ENCODE measurements at regions not wholly inside any gene's neighbourhood (a gene's known extent, or its start where the extent isn't known, plus 50 kb on each side); places are given as distances from the start of the nearest gene placed in this dataset.

- no peak for TF ChIP-seq CTCF (IDR thresholded peaks at IDR 0.05; ENCODE audit: low read depth, low read length)
- no peak for DNase-seq (ENCODE audit: extremely low read depth, low read depth)
Measured at GRCh38 chr5:54822324-54822687, 163.1 kb downstream of the ESM1 start.

GRCh38 chr5:54821445-54822323 is 163.7 kb downstream of the ESM1 start:
- no peak for TF ChIP-seq CTCF (IDR thresholded peaks at IDR 0.05; ENCODE audit: low read depth, low read length)
- no peak for DNase-seq (ENCODE audit: extremely low read depth, low read depth)

GRCh38 chr5:54820346-54821134 is 164.9 kb downstream of the ESM1 start:
- no peak for DNase-seq (ENCODE audit: extremely low read depth, low read depth)
- TF ChIP-seq CTCF (IDR thresholded peaks at IDR 0.05; ENCODE audit: low read depth, low read length): no peak

- TF ChIP-seq CTCF (IDR thresholded peaks at IDR 0.05; ENCODE audit: low read depth, low read length): no peak
- DNase-seq (ENCODE audit: extremely low read depth, low read depth): no peak
Measured at GRCh38 chr5:54807421-54807820, 178.0 kb downstream of the ESM1 start.

GRCh38 chr5:54804521-54804920 is 180.9 kb downstream of the ESM1 start:
- DNase-seq (ENCODE audit: extremely low read depth, low read depth): no peak
- no peak for TF ChIP-seq CTCF (IDR thresholded peaks at IDR 0.05; ENCODE audit: low read depth, low read length)

- DNase-seq (ENCODE audit: extremely low read depth, low read depth): no peak
- no peak for TF ChIP-seq CTCF (IDR thresholded peaks at IDR 0.05; ENCODE audit: low read depth, low read length)
Measured at GRCh38 chr5:54804086-54804485, 181.3 kb downstream of the ESM1 start.

- TF ChIP-seq CTCF (IDR thresholded peaks at IDR 0.05; ENCODE audit: low read depth, low read length): no peak
- no peak for DNase-seq (ENCODE audit: extremely low read depth, low read depth)
Measured at GRCh38 chr5:54803471-54804011, 181.9 kb downstream of the ESM1 start.
